HCT116 (cell line): ENCODE measurements at regions not wholly inside any gene's neighbourhood (a gene's known extent, or its start where the extent isn't known, plus 50 kb on each side); places are given as distances from the start of the nearest gene placed in this dataset.

Source experiments
- ATAC-seq: fragments of 200-7000 bp; cut with Tn5 transposase; 2 replicates; pipeline ENCODE4 v1.9.1; 2020; ENCODE audit warnings: mild to moderate bottlenecking, moderate library complexity
- BruUV-seq: library from RNA; stranded (reverse); fragments of 400-500 nt; replicated peaks from 2 replicates; lab custom pipeline; 2021; lab: Mats Ljungman, UMichigan
- CTCF ChIA-PET: fragments of 300-600 bp; sonication (Branson Sonifier 250); formaldehyde crosslinking; loops from one replicate; lab custom pipeline; 2021; ENCODE audit warnings: antibody characterized with exemption; lab: Charles Lee
- POLR2A ChIA-PET: fragments of 300-600, 350-600 bp; sonication (Branson Sonifier 250); formaldehyde crosslinking; loops from one replicate; lab custom pipeline; 2021; ENCODE audit warnings: antibody characterized with exemption; lab: Charles Lee
- RAD21 ChIA-PET, 2 experiments: fragments of 300-600 bp; sonication (Branson Sonifier 250); formaldehyde crosslinking; loops; one replicate each; lab custom pipeline; 2023; ENCODE audit warnings: low total read pairs in 2 of 2; ENCODE audit not compliant: uncharacterized antibody in 2 of 2, unreplicated experiment in 2 of 2, low non-redundant PET in 1 of 2; lab: Charles Lee
- DNase-seq: peaks from one replicate; pipeline ENCODE4 v3.0.0-alpha.2; 2010; ENCODE audit warnings: low read depth, low spot score
- H2AFZ ChIP-seq: fragments of 200-600 bp; shearing (Covaris generic), sonication (generic); 2 replicates; pipeline ENCODE4 v1.6.1; 2017; ENCODE audit warnings: low read depth, mixed run types, mixed read lengths, antibody characterized with exemption, low read length; ENCODE audit not compliant: poor library complexity, severe bottlenecking
- H3K27ac ChIP-seq: 2 replicates; pipeline ENCODE4 v1.5.1; 2012; ENCODE audit warnings: low read depth, low read length
- H3K27me3 ChIP-seq: fragments of 200-600 bp; sonication (generic); 2 replicates; pipeline ENCODE4 v1.6.1; 2016; ENCODE audit warnings: mixed run types, low read length, mixed read lengths; ENCODE audit not compliant: insufficient read depth
- H3K36me3 ChIP-seq, 2 experiments: fragments of 200-500 bp in 1 of 2; fragments of 200-600 bp in 1 of 2; sonication (Bioruptor generic) in 1 of 2; sonication (generic) in 1 of 2; 2 replicates each; pipeline versions ENCODE4 v1.5.1 to v1.6.1; 2014 to 2016; ENCODE audit warnings: low read length in 2 of 2, inconsistent platforms in 1 of 2, mixed read lengths in 1 of 2, mixed run types in 1 of 2; ENCODE audit not compliant: insufficient read depth in 2 of 2, control insufficient read depth in 1 of 2
- H3K4me1 ChIP-seq, 2 experiments: fragments of 200-600 bp in 1 of 2; sonication (generic) in 1 of 2; 2 replicates each; pipeline versions ENCODE4 v1.5.1 to v1.6.1; 2012 to 2017; ENCODE audit warnings: low read length in 2 of 2, inconsistent platforms in 1 of 2, mild to moderate bottlenecking in 1 of 2, mixed read lengths in 1 of 2, mixed run types in 1 of 2, moderate library complexity in 1 of 2; ENCODE audit not compliant: insufficient read depth in 2 of 2, control insufficient read depth in 1 of 2
- H3K4me2 ChIP-seq: fragments of 200-600 bp; sonication (generic); 2 replicates; pipeline ENCODE4 v1.6.1; 2017; ENCODE audit warnings: mixed run types, low read length, mixed read lengths
- H3K4me3 ChIP-seq, 2 experiments: fragments of 200-600 bp in 1 of 2; sonication (generic) in 1 of 2; replicated peaks in 1 of 2; 2 replicates each; pipeline ENCODE4 v1.5.1; 2011 to 2016; ENCODE audit warnings: low read length in 2 of 2, control low read depth in 1 of 2, low read depth in 1 of 2, mild to moderate bottlenecking in 1 of 2, mixed read lengths in 1 of 2, mixed run types in 1 of 2
- H3K79me2 ChIP-seq: fragments of 200-600 bp; sonication (generic); 2 replicates; pipeline ENCODE4 v1.6.1; 2017; ENCODE audit warnings: mild to moderate bottlenecking, mixed run types, low read length, moderate library complexity, mixed read lengths; ENCODE audit not compliant: insufficient read depth
- H3K9ac ChIP-seq: fragments of 200-600 bp; sonication (generic); 2 replicates; pipeline ENCODE4 v1.6.1; 2016; ENCODE audit warnings: low read length, mixed read lengths
- H3K9me2 ChIP-seq: fragments of 200-600 bp; sonication (generic), shearing (Covaris generic); 2 replicates; pipeline ENCODE4 v1.6.1; 2017; ENCODE audit warnings: mixed run types, mild to moderate bottlenecking, moderate library complexity; ENCODE audit not compliant: insufficient read depth
- H3K9me3 ChIP-seq, 2 experiments: fragments of 200-500 bp in 1 of 2; fragments of 200-600 bp in 1 of 2; sonication (Bioruptor generic) in 1 of 2; sonication (generic) in 1 of 2; 2 replicates each; pipeline ENCODE4 v1.6.1; 2014 to 2017; ENCODE audit warnings: low read length in 2 of 2, mixed read lengths in 2 of 2, inconsistent platforms in 1 of 2, low read depth in 1 of 2, mild to moderate bottlenecking in 1 of 2, mixed run types in 1 of 2, moderate library complexity in 1 of 2; ENCODE audit not compliant: control insufficient read depth in 1 of 2, insufficient read depth in 1 of 2
- H4K20me1 ChIP-seq: fragments of 200-600 bp; sonication (generic), shearing (Covaris generic); 2 replicates; pipeline ENCODE4 v1.6.1; 2017; ENCODE audit warnings: mixed run types, mild to moderate bottlenecking, moderate library complexity; ENCODE audit not compliant: insufficient read depth
- CEBPB ChIP-seq: IDR thresholded peaks from 2 replicates; pipeline ENCODE4 v1.6.1; 2012; ENCODE audit warnings: low read depth
- EGR1 ChIP-seq: IDR thresholded peaks from 2 replicates; pipeline ENCODE4 v1.6.1; 2012; ENCODE audit warnings: low read depth
- ELF1 ChIP-seq: IDR thresholded peaks from 2 replicates; pipeline ENCODE4 v1.6.1; 2012; ENCODE audit warnings: low read depth, borderline replicate concordance
- EZH2 ChIP-seq: fragments of 200-600 bp; sonication (generic); IDR thresholded peaks from 2 replicates; pipeline ENCODE4 v1.6.1; 2017; ENCODE audit warnings: antibody characterized with exemption, mixed run types
- POLR2A ChIP-seq: IDR thresholded peaks from 2 replicates; pipeline ENCODE4 v1.7.0; 2011; ENCODE audit warnings: borderline replicate concordance; ENCODE audit not compliant: insufficient read depth, insufficient read length; ENCODE audit errors: extremely low read depth
- SIN3A ChIP-seq: IDR thresholded peaks from 2 replicates; pipeline ENCODE4 v1.6.1; 2012; ENCODE audit warnings: low read depth
- SRF ChIP-seq: IDR thresholded peaks from 2 replicates; pipeline ENCODE4 v1.6.1; 2012; ENCODE audit warnings: low read depth
- TCF7L2 ChIP-seq: IDR thresholded peaks from 2 replicates; pipeline ENCODE4 v1.7.0; 2011; ENCODE audit warnings: borderline replicate concordance, inconsistent platforms; ENCODE audit not compliant: insufficient read depth, insufficient read length; ENCODE audit errors: extremely low read depth
- YY1 ChIP-seq: IDR thresholded peaks from 2 replicates; pipeline ENCODE4 v1.6.1; 2011; ENCODE audit warnings: low read length, low read depth, moderate library complexity, mild to moderate bottlenecking; ENCODE audit not compliant: insufficient replicate concordance; ENCODE audit errors: extremely low read depth
- intact Hi-C: fragments of 100-400 bp; cut with micrococcal nuclease; formaldehyde crosslinking; loops from 2 replicates; pipeline ENCODE4 v1.10.0; 2022
- TF ChIP-seq, protein P1 (sequence below): IDR thresholded peaks from 2 replicates; pipeline ENCODE4 v1.6.1; 2012

DNA sequence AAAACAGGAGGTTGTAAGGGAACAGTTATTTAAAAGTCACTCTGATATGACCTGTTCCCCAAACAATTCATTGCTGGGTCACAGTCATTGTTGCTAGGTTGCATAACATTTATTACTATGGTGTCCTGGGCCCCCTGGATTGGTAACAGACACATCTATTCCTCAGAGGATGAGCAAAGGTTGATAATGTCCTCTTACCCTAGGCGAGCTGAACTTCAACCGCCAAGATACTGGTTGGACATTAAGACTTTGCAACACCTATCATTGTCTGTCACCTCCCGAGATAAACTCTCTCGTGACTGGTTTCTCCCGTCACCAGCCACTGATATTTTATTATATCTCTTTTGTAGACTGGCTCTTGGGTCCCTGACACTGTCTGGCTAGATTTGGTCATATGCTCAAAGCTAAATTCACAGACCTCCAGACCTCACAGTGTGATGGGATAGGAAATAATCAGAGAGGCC lies 361.3 kb downstream of the ZNF521 start:
- ChIA-PET POLR2A (no interaction called here), RAD21 (no interaction called here), CTCF (no interaction called here)
- no peaks in the 10 kb centered on the region for H3K79me2 ChIP-seq
- no peak for DNase-seq
- H3K4me2 ChIP-seq = no peak overlapping the region
- BruUV-seq = no TSS peak
- TF ChIP-seq SRF (no peak), POLR2A (no peak), CEBPB (no peak), TCF7L2 (no peak), YY1 (no peak), EGR1 (no peak), ELF1 (no peak), EZH2 (no peak), SIN3A (no peak)
- TF ChIP-seq, protein P1, sequence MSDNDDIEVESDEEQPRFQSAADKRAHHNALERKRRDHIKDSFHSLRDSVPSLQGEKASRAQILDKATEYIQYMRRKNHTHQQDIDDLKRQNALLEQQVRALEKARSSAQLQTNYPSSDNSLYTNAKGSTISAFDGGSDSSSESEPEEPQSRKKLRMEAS = no peak
- no peak for ATAC-seq
- H3K27ac ChIP-seq = no peak overlapping the region
- no peaks in the 10 kb centered on the region for H3K4me1 ChIP-seq
- no peak overlapping the region for H3K9ac ChIP-seq
- no peaks in the 10 kb centered on the region; the same call in 1 of the 2 replicates for H3K27me3 ChIP-seq
- no peak overlapping the region for H3K4me3 ChIP-seq
- no peaks in the 10 kb centered on the region for H3K9me3 ChIP-seq
- no peaks in the 10 kb centered on the region for H3K9me2 ChIP-seq
- no peaks in the 10 kb centered on the region for H4K20me1 ChIP-seq
- H3K36me3 ChIP-seq = no peaks in the 10 kb centered on the region
- intact Hi-C loops = no loop called here
- no peak overlapping the region for H2AFZ ChIP-seq
